ENCODE measurements at regions not wholly inside any gene's neighbourhood (a gene's known extent, or its start where the extent isn't known, plus 50 kb on each side); places are given as distances from the start of the nearest gene placed in this dataset.

GRCh38 chr5:88140856-88141752, 127.5 kb downstream of the TMEM161B start:
- TF ChIP-seq CTCF (IDR thresholded peaks at IDR 0.05) (peak; percentile 65 to 92 (median 75)), POLR2A (IDR thresholded peaks at IDR 0.05) (peak in 1 of 2 donors; percentile 67)

Measured in tibial nerve (tissue), 3 donors.